Neural progenitor cell (in vitro differentiated cells): ENCODE measurements at regions not wholly inside any gene's neighbourhood (a gene's known extent, or its start where the extent isn't known, plus 50 kb on each side); places are given as distances from the start of the nearest gene placed in this dataset.

Experiments
- EZH2 ChIP-seq: fragments of 200-600 bp; sonication (generic); IDR thresholded peaks from 2 replicates; pipeline ENCODE4 v1.6.1; 2017; ENCODE audit warnings: antibody characterized with exemption, mild to moderate bottlenecking, moderate library complexity
- TF ChIP-seq, protein P1 (sequence below): fragments of 200-600 bp; sonication (generic); IDR thresholded peaks from 2 replicates; pipeline ENCODE4 v1.5.1; 2017; ENCODE audit warnings: antibody characterized with exemption, mild to moderate bottlenecking

- TF ChIP-seq, protein P1, sequence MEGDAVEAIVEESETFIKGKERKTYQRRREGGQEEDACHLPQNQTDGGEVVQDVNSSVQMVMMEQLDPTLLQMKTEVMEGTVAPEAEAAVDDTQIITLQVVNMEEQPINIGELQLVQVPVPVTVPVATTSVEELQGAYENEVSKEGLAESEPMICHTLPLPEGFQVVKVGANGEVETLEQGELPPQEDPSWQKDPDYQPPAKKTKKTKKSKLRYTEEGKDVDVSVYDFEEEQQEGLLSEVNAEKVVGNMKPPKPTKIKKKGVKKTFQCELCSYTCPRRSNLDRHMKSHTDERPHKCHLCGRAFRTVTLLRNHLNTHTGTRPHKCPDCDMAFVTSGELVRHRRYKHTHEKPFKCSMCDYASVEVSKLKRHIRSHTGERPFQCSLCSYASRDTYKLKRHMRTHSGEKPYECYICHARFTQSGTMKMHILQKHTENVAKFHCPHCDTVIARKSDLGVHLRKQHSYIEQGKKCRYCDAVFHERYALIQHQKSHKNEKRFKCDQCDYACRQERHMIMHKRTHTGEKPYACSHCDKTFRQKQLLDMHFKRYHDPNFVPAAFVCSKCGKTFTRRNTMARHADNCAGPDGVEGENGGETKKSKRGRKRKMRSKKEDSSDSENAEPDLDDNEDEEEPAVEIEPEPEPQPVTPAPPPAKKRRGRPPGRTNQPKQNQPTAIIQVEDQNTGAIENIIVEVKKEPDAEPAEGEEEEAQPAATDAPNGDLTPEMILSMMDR = no peak
- no peak for TF ChIP-seq EZH2
These were observed 119.3 kb upstream of the SEMA3D start for GRCh38 chr7:85306115-85306514.
